GM18858 (cell line): ENCODE measurements at regions not wholly inside any gene's neighbourhood (a gene's known extent, or its start where the extent isn't known, plus 50 kb on each side); places are given as distances from the start of the nearest gene placed in this dataset.
"Not testable (repeated sequence)": the region's sequence is repeated elsewhere in the genome, so short reads cannot be mapped to it uniquely, and the experiment has no call there.

Experiments
- ATAC-seq: cut with Tn5 transposase; IDR thresholded peaks from one replicate; pipeline ENCODE4 v1.9.1; 2021; ENCODE audit not compliant: unreplicated experiment

DNA sequence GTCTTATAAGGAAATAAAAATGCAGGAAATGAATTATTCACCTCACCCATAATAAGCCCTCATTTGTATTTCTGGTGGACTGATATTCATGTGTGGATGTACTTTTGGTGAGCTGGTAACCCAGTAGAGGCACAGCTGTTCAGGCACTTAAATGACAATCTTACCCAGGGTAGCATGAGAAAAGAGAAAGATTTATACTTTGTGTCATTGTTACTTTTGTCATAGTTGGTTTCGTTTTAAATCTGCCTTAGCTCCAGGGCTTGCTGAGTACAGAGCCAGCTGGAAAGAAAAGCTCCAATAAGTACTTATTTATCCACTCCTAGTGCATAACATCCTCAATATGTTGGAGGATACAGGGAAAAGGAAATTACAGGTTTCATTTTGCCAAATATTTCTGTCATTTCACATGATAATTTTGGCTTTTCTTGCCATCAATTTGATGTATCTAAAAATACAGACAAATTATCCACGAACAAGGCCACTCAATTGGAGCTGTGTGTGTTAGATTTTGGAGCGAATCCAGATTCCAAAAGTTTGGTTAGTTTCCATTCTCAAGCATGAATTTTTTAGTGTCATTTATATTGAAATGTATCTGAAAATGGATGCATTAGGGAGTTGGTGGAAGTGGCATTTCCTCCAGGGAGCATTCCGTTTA is 1276.1 kb upstream of the FAM98A start:
- ATAC-seq: no peak

GRCh38 chr2:34853646-34854045 is 1254.5 kb upstream of the FAM98A start:
- ATAC-seq: no peak

DNA sequence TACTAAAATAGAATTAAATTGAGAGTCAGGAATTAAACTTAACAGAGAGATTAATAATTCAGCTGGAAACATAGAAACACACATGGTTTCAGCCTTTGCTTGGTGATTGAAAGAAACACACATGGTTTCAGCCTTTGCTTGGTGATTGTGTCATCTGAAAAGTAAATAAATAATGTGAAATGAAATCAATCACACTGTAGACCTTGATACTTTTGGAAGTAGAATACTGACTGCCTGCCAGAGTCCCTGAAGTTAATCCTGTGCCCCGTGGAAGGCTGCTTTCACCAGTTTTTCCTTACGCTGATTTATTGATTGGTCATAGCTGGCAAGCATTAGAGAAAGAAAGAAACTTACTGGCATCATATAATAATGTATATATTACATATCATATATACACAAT is 1252.7 kb upstream of the FAM98A start:
- ATAC-seq: no peak

GRCh38 chr2:34849827-34850226 is 1250.7 kb upstream of the FAM98A start:
- no peak for ATAC-seq

- no peak for ATAC-seq
These were observed 1249.6 kb upstream of the FAM98A start for GRCh38 chr2:34848691-34849090.

GRCh38 chr2:34848132-34848531 is 1249.0 kb upstream of the FAM98A start:
- no peak for ATAC-seq

DNA sequence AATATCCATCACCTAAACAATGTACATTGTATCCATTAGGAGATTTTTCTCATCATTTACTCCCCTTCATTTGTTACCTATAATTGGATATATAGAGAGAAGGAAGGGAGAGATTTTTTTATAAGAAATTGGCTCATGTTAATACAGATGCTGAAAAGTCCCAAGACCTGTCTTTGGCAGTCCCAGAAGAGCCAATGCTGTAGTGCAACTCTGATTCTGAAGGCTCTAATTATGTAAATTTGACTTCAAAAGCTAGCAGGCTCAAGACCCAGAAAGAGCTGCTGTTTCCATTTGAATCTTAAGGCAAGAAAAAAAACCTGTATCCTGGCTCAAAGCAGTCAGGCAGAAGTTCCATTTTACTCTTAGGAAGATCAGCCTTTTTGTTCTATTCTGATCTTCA is 1245.5 kb upstream of the FAM98A start:
- no peak for ATAC-seq

DNA sequence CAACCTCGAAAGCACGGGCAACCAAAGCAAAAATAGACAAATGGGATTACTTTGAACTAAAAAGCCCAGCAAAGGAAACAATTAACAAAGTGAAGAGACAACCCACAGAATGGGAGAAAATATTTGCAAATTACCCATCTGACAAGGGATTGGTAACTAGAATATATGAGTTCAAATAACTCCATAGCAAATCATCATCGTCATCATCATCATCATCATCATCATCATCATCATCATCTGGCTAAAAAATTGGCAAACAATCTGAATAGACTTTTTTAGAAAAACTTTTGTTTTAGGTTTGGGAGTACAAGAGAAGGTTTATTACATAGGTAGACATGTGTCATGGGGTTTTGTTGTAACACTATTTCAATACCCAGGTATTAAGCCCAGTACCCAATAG is 1239.3 kb upstream of the FAM98A start:
- no peak for ATAC-seq

DNA sequence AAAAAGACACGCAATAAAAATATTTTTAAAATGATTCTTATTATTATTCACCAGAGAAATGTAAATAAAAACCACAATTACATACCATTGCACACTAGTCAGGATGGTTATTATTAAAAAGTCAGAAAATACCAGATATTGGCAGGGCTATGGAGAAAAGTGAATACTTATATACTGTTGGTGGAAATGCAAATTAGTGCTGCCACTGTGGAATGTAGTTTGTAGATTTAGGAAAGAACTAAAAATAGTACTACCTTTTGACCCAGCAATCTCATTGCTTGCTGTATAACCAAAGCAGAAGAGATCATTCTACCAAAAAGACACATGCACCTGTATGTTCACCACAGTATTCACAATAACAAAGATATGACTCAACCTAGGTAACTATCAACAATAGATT is 1237.3 kb upstream of the FAM98A start:
- ATAC-seq: no peak

DNA sequence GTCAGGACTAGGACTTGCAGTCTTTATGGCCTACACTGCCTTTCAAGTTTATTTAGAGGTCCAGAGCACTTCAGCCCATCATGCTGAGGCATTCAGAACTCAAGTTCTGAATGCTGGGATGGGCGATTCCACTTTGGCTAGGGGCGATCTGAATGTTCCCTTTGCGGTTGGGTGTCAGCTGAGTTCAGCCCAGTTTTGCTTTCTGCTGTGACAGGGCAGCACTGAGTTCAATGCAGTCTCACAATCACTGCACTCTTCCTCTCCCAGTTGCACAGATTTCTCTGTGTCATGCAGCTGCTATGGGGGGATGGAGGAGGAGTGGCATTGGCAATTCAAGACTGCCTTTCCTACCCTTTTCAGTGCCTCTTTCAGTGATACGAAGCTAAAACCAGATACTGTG is 1232.0 kb upstream of the FAM98A start:
- no peak for ATAC-seq

DNA sequence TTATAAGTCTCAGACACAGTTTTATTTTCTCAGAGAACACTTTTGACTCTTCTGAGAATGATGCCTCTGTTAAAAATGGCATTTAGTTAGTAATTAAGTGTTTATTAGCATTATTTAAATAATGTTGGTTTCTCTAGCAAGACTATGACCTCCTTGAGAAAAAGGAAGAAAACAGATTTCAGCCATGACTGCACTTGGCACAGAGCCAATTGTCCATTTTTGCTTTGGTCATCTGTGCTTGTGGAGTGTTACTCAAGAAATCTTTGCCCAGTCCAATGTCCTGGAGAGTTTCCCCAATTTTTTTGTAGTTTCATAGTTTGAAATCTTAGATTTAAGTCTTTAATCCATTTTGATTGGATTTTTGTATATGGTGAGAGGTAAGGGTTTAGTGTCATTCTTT is 1229.4 kb upstream of the FAM98A start:
- ATAC-seq: no peak

- ATAC-seq: no peak
These were observed 1228.3 kb upstream of the FAM98A start for GRCh38 chr2:34827398-34827797.

DNA sequence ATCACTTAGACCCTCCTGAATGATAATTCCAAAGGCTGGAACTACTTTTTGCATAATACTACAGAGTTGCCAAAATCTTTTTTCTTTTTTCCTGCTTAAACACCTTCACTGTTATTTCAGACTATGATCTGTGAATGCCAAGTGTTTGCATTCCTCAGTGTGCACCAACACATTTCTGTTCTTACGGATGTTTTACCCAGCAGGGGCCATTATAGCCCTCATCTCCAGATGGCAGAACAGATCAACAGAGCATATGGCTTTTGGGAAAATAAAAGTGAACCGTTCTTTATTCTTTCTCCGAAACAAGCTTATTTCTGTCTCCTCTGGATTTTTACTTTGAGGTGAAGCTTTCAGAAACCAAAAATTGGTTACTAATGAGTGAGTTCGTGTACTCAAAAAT is 1226.6 kb upstream of the FAM98A start:
- ATAC-seq: no peak

- no peak for ATAC-seq
These were observed 1223.5 kb upstream of the FAM98A start for GRCh38 chr2:34822616-34823015.

GRCh38 chr2:34815052-34815741 is 1216.1 kb upstream of the FAM98A start:
- no peak for ATAC-seq

DNA sequence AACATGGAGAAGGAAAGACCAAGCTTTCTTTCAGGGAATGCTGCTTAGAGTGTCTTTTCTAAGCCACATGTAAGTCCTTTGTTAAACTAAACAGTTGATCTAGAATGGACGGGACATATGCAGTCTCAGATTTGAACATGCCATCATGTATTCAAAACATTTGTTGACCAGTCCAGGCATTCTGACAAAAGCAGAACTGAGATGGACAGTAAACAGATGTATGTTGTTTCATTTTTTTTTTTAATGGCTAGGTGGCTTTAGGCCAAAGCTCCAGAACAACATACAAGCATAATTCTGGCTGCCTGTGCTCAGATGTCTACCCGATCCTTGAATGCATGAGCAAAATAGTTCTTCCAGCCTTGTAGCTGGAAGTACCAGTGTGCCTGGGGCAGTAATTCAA is 1211.4 kb upstream of the FAM98A start:
- no peak for ATAC-seq

DNA sequence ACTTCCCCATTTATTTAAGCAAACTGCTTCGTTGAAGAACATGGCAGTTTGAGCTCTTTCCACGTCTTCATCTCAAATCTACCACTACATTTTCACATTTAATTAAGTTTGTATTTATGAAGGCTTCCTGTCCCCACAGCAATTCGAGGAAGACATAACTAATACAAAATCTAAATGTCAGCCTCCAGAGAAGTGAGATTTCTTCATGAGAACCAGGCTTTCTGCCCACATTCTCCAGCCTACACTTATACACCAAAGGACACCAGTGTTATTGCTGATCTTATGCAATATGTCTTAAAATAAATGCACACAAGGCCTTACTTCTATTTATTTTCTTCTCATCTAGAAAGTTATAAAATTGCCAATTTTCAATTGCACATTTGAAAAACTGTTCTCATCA is 1209.3 kb upstream of the FAM98A start:
- no peak for ATAC-seq

DNA sequence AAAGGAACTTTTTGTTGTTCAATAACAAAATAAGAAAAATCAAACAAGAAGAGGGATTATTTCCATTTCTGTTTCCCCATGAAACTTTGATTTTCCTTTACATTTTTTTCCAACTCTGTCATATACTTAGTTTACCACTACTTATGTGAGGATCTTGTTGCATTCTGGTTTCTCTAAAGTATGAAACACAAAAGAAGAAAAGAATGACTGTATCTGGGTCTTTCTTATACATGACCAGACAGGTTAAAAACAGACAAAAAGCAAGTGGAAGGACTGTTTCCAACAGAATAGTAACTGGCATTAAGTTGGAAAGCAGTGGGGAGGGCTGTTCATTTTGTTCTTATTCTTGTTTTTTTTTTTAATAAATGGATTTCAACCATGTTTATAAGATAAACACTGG is 1207.8 kb upstream of the FAM98A start:
- ATAC-seq: no peak

DNA sequence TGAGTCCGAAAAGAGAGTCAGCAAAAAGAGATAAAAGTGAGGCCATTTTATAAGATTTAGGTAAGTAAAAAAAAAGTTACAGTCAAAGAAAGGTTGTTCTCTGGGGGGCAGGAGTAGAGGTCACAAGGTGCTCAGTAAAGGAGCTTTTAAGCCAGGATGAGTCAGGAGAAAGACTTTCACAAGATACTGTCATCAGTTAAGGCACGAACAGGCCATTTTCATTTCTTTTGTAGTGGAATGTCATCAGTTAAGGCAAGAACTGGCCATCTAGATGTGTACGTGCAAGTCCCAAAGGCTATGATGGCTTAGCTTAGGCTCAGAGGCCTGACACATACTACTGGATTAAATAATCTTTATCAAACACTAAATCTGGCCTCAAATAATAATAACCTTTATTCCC is 1207.3 kb upstream of the FAM98A start:
- no peak for ATAC-seq

- no peak for ATAC-seq
These were observed 1200.5 kb upstream of the FAM98A start for GRCh38 chr2:34799556-34799955.

GRCh38 chr2:34795586-34795985 is 1196.5 kb upstream of the FAM98A start:
- ATAC-seq: not testable (repeated sequence)

- no peak for ATAC-seq
These were observed 1190.1 kb upstream of the FAM98A start for GRCh38 chr2:34789169-34789568.

GRCh38 chr2:34787341-34787740 is 1188.2 kb upstream of the FAM98A start:
- no peak for ATAC-seq
